Neural cell (in vitro differentiated cells): ENCODE measurements at regions not wholly inside any gene's neighbourhood (a gene's known extent, or its start where the extent isn't known, plus 50 kb on each side); places are given as distances from the start of the nearest gene placed in this dataset.

Experiments
- CTCF ChIP-seq: fragments of 450-650 bp; IDR thresholded peaks from 2 replicates; pipeline ENCODE4 v1.5.1; 2014; ENCODE audit warnings: antibody characterized with exemption, mild to moderate bottlenecking, moderate library complexity; ENCODE audit not compliant: poor library complexity, severe bottlenecking
- EP300 ChIP-seq: fragments of 450-650 bp; conservative IDR thresholded peaks from 2 replicates; pipeline ENCODE4 v1.6.1; 2014; ENCODE audit warnings: antibody characterized with exemption, mild to moderate bottlenecking, moderate library complexity; ENCODE audit not compliant: poor library complexity, severe bottlenecking
- EZH2 ChIP-seq: fragments of 200-600, 300-800 bp; shearing (Covaris generic), sonication (generic); IDR thresholded peaks from 2 replicates; pipeline ENCODE4 v1.6.1; 2014; ENCODE audit warnings: antibody characterized with exemption, low read length, borderline replicate concordance, mild to moderate bottlenecking; ENCODE audit not compliant: insufficient read depth, poor library complexity, severe bottlenecking
- MXI1 ChIP-seq: fragments of 450-650 bp; conservative IDR thresholded peaks from 2 replicates; pipeline ENCODE4 v1.6.1; 2014; ENCODE audit warnings: antibody characterized with exemption, mild to moderate bottlenecking; ENCODE audit not compliant: poor library complexity, severe bottlenecking
- POLR2AphosphoS5 ChIP-seq: IDR thresholded peaks from 2 replicates; pipeline ENCODE4 v1.6.1; 2012
- RAD21 ChIP-seq: fragments of 450-650 bp; conservative IDR thresholded peaks from 2 replicates; pipeline ENCODE4 v1.6.1; 2014; ENCODE audit warnings: antibody characterized with exemption, mild to moderate bottlenecking, moderate library complexity
- REST ChIP-seq: IDR thresholded peaks from 2 replicates; pipeline ENCODE4 v1.6.1; 2012; ENCODE audit warnings: borderline replicate concordance
- SMC3 ChIP-seq: fragments of 450-650 bp; conservative IDR thresholded peaks from 2 replicates; pipeline ENCODE4 v1.6.1; 2014; ENCODE audit warnings: antibody characterized with exemption, mild to moderate bottlenecking, moderate library complexity; ENCODE audit not compliant: poor library complexity
- TAF1 ChIP-seq: IDR thresholded peaks from 2 replicates; pipeline ENCODE4 v1.6.1; 2012; ENCODE audit warnings: low read depth

- TF ChIP-seq CTCF: no peak
- no peak for TF ChIP-seq RAD21
- TF ChIP-seq POLR2AphosphoS5: no peak
- no peak for TF ChIP-seq EP300
- no peak for TF ChIP-seq SMC3
- TF ChIP-seq EZH2: no peak
- TF ChIP-seq MXI1: no peak
- TF ChIP-seq TAF1: no peak
- no peak for TF ChIP-seq REST
Observed at GRCh38 chr2:48210189-48210588, 104.3 kb upstream of the FOXN2 start.
